Breast epithelium (tissue), 3 donors: ENCODE measurements at regions not wholly inside any gene's neighbourhood (a gene's known extent, or its start where the extent isn't known, plus 50 kb on each side); places are given as distances from the start of the nearest gene placed in this dataset.

ENCODE experiments used
- POLR2AphosphoS5 ChIP-seq, 3 donors: sonication (generic); formaldehyde crosslinking; IDR thresholded peaks; one replicate each; pipeline ENCODE4 v1.6.1; 2017; ENCODE audit warnings: antibody characterized with exemption in 3 of 3
- TF ChIP-seq, protein P1 (sequence below), 3 donors: fragments of 450-650 bp; IDR thresholded peaks; one replicate each; pipeline ENCODE4 v1.5.1; 2016 to 2017; ENCODE audit warnings: antibody characterized with exemption in 3 of 3, mild to moderate bottlenecking in 3 of 3, moderate library complexity in 3 of 3

DNA sequence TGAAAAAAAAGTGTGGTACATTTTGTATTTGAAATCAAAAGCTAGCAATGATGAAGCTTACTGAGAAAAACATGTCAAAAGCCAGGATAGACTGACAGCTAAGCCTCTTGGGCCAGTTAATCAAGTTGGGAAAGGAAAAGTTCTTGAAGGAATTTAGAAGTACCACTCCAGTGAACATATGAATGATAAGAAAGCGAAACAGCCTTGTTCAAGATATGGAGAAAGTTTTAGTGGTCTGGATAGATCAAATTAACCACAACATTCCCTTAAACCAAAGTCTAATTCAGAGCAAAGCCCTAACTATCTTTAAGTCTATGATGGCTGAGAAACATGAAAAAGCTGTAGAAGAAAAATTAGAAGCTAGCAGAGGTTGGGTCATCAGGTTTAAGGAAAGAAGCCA is 268.3 kb downstream of the PDHA2 start:
- no peak for TF ChIP-seq POLR2AphosphoS5 (IDR thresholded peaks at IDR 0.05)
- TF ChIP-seq, protein P1, sequence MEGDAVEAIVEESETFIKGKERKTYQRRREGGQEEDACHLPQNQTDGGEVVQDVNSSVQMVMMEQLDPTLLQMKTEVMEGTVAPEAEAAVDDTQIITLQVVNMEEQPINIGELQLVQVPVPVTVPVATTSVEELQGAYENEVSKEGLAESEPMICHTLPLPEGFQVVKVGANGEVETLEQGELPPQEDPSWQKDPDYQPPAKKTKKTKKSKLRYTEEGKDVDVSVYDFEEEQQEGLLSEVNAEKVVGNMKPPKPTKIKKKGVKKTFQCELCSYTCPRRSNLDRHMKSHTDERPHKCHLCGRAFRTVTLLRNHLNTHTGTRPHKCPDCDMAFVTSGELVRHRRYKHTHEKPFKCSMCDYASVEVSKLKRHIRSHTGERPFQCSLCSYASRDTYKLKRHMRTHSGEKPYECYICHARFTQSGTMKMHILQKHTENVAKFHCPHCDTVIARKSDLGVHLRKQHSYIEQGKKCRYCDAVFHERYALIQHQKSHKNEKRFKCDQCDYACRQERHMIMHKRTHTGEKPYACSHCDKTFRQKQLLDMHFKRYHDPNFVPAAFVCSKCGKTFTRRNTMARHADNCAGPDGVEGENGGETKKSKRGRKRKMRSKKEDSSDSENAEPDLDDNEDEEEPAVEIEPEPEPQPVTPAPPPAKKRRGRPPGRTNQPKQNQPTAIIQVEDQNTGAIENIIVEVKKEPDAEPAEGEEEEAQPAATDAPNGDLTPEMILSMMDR (IDR thresholded peaks at IDR 0.05): no peak
